WTC11 (cell line): ENCODE measurements at regions not wholly inside any gene's neighbourhood (a gene's known extent, or its start where the extent isn't known, plus 50 kb on each side); places are given as distances from the start of the nearest gene placed in this dataset.

ENCODE experiments used
- ATAC-seq: fragments of 200-7000 bp; cut with Tn5 transposase; 2 replicates; pipeline ENCODE4 v1.10.0; 2021; ENCODE audit warnings: mild to moderate bottlenecking, moderate library complexity
- CTCF ChIA-PET: fragments of 300-600 bp; sonication (Branson Sonifier 250); formaldehyde crosslinking; loops from one replicate; lab custom pipeline; 2021; ENCODE audit warnings: antibody characterized with exemption; lab: Charles Lee
- POLR2A ChIA-PET: fragments of 350-600 bp; sonication (Branson Sonifier 250); formaldehyde crosslinking; loops from one replicate; lab custom pipeline; 2021; ENCODE audit warnings: antibody characterized with exemption; lab: Charles Lee
- DNase-seq: peaks from one replicate; pipeline ENCODE4 v3.0.0; 2021; ENCODE audit warnings: low spot score
- H3K27ac Mint-ChIP-seq: 2 replicates; pipeline ENCODE4 v1.8.0; 2021; ENCODE audit warnings: mixed read lengths
- H3K27me3 Mint-ChIP-seq: 2 replicates; pipeline ENCODE4 v1.8.0; 2021; ENCODE audit warnings: low read depth, mild to moderate bottlenecking, moderate library complexity, mixed read lengths
- H3K36me3 Mint-ChIP-seq: 2 replicates; pipeline ENCODE4 v1.8.0; 2021; ENCODE audit warnings: mixed read lengths
- H3K4me1 Mint-ChIP-seq: 2 replicates; pipeline ENCODE4 v1.8.0; 2022; ENCODE audit warnings: mixed read lengths
- H3K4me3 Mint-ChIP-seq: 2 replicates; pipeline ENCODE4 v1.8.0; 2021; ENCODE audit warnings: mild to moderate bottlenecking, moderate library complexity, mixed read lengths
- H3K9me3 Mint-ChIP-seq: 2 replicates; pipeline ENCODE4 v1.8.0; 2021; ENCODE audit warnings: mixed read lengths
- ATF1 ChIP-seq: sonication (generic); formaldehyde crosslinking; IDR thresholded peaks from 2 replicates; pipeline ENCODE4 v1.8.1; 2023; ENCODE audit warnings: mild to moderate bottlenecking, moderate library complexity, missing genetic modification reagents
- GRHL2 ChIP-seq: fragments of 250-450 bp; sonication (Bioruptor Pico); IDR thresholded peaks from 2 replicates; pipeline ENCODE4 v1.8.0; 2022; ENCODE audit warnings: mild to moderate bottlenecking, moderate library complexity; ENCODE audit not compliant: insufficient replicate concordance, severe bottlenecking
- KAT7 ChIP-seq: sonication (generic); formaldehyde crosslinking; IDR thresholded peaks from 2 replicates; pipeline ENCODE4 v1.8.1; 2023; ENCODE audit warnings: missing genetic modification reagents, mild to moderate bottlenecking, borderline replicate concordance
- NFE2L1 ChIP-seq: sonication (generic); formaldehyde crosslinking; IDR thresholded peaks from 2 replicates; pipeline ENCODE4 v1.8.1; 2023; ENCODE audit warnings: missing genetic modification reagents
- PRRX2 ChIP-seq: fragments of 250-450 bp; sonication (Bioruptor Pico); IDR thresholded peaks from 2 replicates; pipeline ENCODE4 v1.8.0; 2021; ENCODE audit warnings: mild to moderate bottlenecking
- SMAD4 ChIP-seq: sonication (generic); formaldehyde crosslinking; IDR thresholded peaks from 2 replicates; pipeline ENCODE4 v1.8.0; 2022; ENCODE audit warnings: mild to moderate bottlenecking, missing genetic modification reagents
- TEAD1 ChIP-seq: sonication (generic); formaldehyde crosslinking; IDR thresholded peaks from 2 replicates; pipeline ENCODE4 v1.8.0; 2022; ENCODE audit warnings: mild to moderate bottlenecking, missing genetic modification reagents
- ZNF232 ChIP-seq: sonication (generic); formaldehyde crosslinking; IDR thresholded peaks from 2 replicates; pipeline ENCODE4 v1.8.0; 2022; ENCODE audit warnings: mild to moderate bottlenecking, missing genetic modification reagents
- ZNF317 ChIP-seq: sonication (generic); formaldehyde crosslinking; IDR thresholded peaks from 2 replicates; pipeline ENCODE4 v1.8.1; 2023; ENCODE audit warnings: low read depth, mild to moderate bottlenecking, moderate library complexity, missing genetic modification reagents, borderline replicate concordance
- ZNF396 ChIP-seq: fragments of 250-450 bp; sonication (Bioruptor Pico); IDR thresholded peaks from 2 replicates; pipeline ENCODE4 v1.8.0; 2021; ENCODE audit warnings: mild to moderate bottlenecking, moderate library complexity, borderline replicate concordance
- TF ChIP-seq, protein P1 (sequence below): sonication (generic); formaldehyde crosslinking; IDR thresholded peaks from 2 replicates; pipeline ENCODE4 v1.8.0; 2023; ENCODE audit warnings: mild to moderate bottlenecking, missing genetic modification reagents
- TF ChIP-seq, protein P2 (sequence below): fragments of 250-450 bp; sonication (Bioruptor Pico); IDR thresholded peaks from 2 replicates; pipeline ENCODE4 v1.8.0; 2021; ENCODE audit warnings: mild to moderate bottlenecking
- TF ChIP-seq, protein P3 (sequence below): sonication (generic); formaldehyde crosslinking; IDR thresholded peaks from 2 replicates; pipeline ENCODE4 v1.8.1; 2023; ENCODE audit warnings: mild to moderate bottlenecking, missing genetic modification reagents, moderate library complexity
- TF ChIP-seq, protein P4 (sequence below): fragments of 250-450 bp; sonication (Bioruptor Pico); IDR thresholded peaks from 2 replicates; pipeline ENCODE4 v1.9.0; 2021; ENCODE audit warnings: mild to moderate bottlenecking
- TF ChIP-seq, protein P5 (sequence below): sonication (generic); formaldehyde crosslinking; IDR thresholded peaks from 2 replicates; pipeline ENCODE4 v1.8.0; 2022; ENCODE audit warnings: mild to moderate bottlenecking, missing genetic modification reagents
- TF ChIP-seq, protein P6 (sequence below): sonication (generic); formaldehyde crosslinking; IDR thresholded peaks from 2 replicates; pipeline ENCODE4 v1.8.1; 2023; ENCODE audit warnings: mild to moderate bottlenecking, missing genetic modification reagents
- TF ChIP-seq, protein P7 (sequence below): fragments of 200-600 bp; IDR thresholded peaks from 2 replicates; pipeline ENCODE4 v1.8.0; 2022; ENCODE audit warnings: antibody characterized with exemption
- TF ChIP-seq, protein P8 (sequence below): fragments of 250-450 bp; sonication (Bioruptor Pico); conservative IDR thresholded peaks from 2 replicates; pipeline ENCODE4 v1.9.0; 2021; ENCODE audit warnings: mild to moderate bottlenecking

DNA sequence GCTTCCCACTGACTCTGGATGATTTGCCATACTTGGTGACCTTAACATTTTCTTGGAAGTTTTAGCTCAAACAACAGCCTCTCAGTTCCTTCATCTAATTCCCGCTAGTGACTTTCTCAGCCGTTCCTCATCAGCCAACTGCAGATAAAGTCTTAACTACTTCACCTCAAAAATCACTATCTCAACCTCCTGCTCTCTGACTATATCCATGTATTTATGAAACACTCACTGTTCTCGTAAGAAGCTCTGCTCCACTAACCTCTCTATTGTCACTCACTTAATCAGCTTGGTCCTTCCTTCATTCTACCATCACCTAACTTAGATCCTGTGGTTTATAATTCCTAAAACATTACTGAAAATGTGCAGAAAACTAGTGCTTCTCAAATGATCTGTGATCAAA, 1551.6 kb downstream of the MRPL39 start (continued):
- TF ChIP-seq, protein P1, sequence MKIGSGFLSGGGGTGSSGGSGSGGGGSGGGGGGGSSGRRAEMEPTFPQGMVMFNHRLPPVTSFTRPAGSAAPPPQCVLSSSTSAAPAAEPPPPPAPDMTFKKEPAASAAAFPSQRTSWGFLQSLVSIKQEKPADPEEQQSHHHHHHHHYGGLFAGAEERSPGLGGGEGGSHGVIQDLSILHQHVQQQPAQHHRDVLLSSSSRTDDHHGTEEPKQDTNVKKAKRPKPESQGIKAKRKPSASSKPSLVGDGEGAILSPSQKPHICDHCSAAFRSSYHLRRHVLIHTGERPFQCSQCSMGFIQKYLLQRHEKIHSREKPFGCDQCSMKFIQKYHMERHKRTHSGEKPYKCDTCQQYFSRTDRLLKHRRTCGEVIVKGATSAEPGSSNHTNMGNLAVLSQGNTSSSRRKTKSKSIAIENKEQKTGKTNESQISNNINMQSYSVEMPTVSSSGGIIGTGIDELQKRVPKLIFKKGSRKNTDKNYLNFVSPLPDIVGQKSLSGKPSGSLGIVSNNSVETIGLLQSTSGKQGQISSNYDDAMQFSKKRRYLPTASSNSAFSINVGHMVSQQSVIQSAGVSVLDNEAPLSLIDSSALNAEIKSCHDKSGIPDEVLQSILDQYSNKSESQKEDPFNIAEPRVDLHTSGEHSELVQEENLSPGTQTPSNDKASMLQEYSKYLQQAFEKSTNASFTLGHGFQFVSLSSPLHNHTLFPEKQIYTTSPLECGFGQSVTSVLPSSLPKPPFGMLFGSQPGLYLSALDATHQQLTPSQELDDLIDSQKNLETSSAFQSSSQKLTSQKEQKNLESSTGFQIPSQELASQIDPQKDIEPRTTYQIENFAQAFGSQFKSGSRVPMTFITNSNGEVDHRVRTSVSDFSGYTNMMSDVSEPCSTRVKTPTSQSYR (CRISPR knock-in tag), result no peak
- TF ChIP-seq PRRX2 (CRISPR knock-in tag) (no peak), SMAD4 (CRISPR knock-in tag) (no peak), ATF1 (no peak), ZNF232 (no peak), ZNF317 (CRISPR knock-in tag) (no peak)
- TF ChIP-seq, protein P2, sequence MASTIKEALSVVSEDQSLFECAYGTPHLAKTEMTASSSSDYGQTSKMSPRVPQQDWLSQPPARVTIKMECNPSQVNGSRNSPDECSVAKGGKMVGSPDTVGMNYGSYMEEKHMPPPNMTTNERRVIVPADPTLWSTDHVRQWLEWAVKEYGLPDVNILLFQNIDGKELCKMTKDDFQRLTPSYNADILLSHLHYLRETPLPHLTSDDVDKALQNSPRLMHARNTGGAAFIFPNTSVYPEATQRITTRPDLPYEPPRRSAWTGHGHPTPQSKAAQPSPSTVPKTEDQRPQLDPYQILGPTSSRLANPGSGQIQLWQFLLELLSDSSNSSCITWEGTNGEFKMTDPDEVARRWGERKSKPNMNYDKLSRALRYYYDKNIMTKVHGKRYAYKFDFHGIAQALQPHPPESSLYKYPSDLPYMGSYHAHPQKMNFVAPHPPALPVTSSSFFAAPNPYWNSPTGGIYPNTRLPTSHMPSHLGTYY (CRISPR knock-in tag), result no peak

DNA sequence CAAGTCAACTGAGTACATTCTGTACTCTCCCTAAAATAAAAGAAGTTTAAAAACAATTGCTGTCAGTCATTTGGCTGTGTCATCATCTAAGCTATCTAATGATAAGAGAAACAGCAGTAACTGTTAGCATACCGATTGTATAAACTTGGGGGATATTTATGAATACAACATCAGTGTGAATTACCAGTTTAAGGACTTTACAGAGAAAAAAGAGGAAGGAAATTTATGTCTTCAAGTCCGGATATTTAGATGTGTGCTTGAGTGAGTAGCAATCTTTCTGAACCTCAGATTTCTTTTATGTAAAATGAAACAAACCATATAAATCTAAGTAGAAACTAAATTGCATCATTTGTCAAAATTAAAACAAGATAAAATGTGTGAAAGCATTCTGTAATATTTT, 1557.0 kb downstream of the MRPL39 start:
- Mint-ChIP-seq H3K4me1 (peaks cover 3% of the 10 kb centered on the region), H3K27me3 (no peaks in the 10 kb centered on the region), H3K36me3 (peaks cover 11% of the 10 kb centered on the region), H3K4me3 (no peak overlapping the region), H3K9me3 (peaks cover 29% of the 10 kb centered on the region), H3K27ac (no peak overlapping the region)
- TF ChIP-seq GRHL2 (CRISPR knock-in tag), result no peak
- no peak for TF ChIP-seq TEAD1
- TF ChIP-seq, protein P3, sequence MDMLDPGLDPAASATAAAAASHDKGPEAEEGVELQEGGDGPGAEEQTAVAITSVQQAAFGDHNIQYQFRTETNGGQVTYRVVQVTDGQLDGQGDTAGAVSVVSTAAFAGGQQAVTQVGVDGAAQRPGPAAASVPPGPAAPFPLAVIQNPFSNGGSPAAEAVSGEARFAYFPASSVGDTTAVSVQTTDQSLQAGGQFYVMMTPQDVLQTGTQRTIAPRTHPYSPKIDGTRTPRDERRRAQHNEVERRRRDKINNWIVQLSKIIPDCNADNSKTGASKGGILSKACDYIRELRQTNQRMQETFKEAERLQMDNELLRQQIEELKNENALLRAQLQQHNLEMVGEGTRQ (CRISPR knock-in tag), result no peak
- no peak for TF ChIP-seq PRRX2 (CRISPR knock-in tag)
- no peak for TF ChIP-seq NFE2L1 (CRISPR knock-in tag)
- ATAC-seq (no peak), DNase-seq (no peak)
- ChIA-PET CTCF (no interaction called here), POLR2A (no interaction called here)

DNA sequence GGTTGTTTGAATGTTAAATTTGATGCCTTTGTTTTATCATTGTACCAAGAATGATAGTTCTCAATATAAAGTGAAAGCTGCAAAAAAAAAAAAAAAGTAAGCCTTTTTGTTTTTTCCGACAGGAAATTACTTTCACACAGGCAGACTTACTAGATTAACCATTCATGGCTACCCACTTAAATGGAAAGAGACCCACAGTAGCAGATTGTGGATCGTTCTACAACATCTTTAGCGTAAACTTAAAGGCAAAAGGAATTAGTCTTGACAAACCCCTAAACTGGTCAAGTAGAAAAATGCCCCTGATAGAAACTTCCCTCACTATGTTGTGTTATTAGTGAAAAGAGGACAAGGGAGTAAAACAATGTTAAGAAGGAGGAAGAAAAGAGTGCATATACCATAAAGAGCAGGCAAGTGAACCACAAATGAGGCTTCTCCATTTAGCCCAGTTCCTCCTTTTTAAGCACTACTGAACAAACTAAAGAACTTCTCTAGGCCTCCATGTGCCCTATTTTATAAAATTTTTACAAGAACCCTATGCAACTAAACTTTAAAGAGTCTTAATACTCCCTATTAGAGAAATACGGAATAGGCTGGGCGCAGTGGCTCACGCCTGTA, 1560.3 kb downstream of the MRPL39 start:
- POLR2A ChIA-PET, result no interaction called here
- Mint-ChIP-seq H3K9me3 (peaks cover 22% of the 10 kb centered on the region), H3K4me1 (peaks cover 3% of the 10 kb centered on the region), H3K36me3 (peaks cover 12% of the 10 kb centered on the region), H3K27me3 (no peaks in the 10 kb centered on the region), H3K4me3 (no peak overlapping the region), H3K27ac (no peak overlapping the region)
- no peak for DNase-seq
- no peak for ATAC-seq
- CTCF ChIA-PET, result interaction anchor here (0.7 kb wide), 1 partner anchor 1406 kb away, joined by 3 read pairs; no protein-coding TSS in a partner anchor
- TF ChIP-seq TEAD1 (no peak), ATF1 (no peak), KAT7 (CRISPR knock-in tag) (no peak), ZNF396 (CRISPR knock-in tag) (no peak)
- TF ChIP-seq, protein P4, sequence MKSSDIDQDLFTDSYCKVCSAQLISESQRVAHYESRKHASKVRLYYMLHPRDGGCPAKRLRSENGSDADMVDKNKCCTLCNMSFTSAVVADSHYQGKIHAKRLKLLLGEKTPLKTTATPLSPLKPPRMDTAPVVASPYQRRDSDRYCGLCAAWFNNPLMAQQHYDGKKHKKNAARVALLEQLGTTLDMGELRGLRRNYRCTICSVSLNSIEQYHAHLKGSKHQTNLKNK (CRISPR knock-in tag), result no peak
- TF ChIP-seq, protein P5, sequence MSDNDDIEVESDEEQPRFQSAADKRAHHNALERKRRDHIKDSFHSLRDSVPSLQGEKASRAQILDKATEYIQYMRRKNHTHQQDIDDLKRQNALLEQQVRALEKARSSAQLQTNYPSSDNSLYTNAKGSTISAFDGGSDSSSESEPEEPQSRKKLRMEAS, result no peak
- TF ChIP-seq, protein P6, sequence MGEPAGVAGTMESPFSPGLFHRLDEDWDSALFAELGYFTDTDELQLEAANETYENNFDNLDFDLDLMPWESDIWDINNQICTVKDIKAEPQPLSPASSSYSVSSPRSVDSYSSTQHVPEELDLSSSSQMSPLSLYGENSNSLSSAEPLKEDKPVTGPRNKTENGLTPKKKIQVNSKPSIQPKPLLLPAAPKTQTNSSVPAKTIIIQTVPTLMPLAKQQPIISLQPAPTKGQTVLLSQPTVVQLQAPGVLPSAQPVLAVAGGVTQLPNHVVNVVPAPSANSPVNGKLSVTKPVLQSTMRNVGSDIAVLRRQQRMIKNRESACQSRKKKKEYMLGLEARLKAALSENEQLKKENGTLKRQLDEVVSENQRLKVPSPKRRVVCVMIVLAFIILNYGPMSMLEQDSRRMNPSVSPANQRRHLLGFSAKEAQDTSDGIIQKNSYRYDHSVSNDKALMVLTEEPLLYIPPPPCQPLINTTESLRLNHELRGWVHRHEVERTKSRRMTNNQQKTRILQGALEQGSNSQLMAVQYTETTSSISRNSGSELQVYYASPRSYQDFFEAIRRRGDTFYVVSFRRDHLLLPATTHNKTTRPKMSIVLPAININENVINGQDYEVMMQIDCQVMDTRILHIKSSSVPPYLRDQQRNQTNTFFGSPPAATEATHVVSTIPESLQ (CRISPR knock-in tag), result no peak
- TF ChIP-seq, protein P7, sequence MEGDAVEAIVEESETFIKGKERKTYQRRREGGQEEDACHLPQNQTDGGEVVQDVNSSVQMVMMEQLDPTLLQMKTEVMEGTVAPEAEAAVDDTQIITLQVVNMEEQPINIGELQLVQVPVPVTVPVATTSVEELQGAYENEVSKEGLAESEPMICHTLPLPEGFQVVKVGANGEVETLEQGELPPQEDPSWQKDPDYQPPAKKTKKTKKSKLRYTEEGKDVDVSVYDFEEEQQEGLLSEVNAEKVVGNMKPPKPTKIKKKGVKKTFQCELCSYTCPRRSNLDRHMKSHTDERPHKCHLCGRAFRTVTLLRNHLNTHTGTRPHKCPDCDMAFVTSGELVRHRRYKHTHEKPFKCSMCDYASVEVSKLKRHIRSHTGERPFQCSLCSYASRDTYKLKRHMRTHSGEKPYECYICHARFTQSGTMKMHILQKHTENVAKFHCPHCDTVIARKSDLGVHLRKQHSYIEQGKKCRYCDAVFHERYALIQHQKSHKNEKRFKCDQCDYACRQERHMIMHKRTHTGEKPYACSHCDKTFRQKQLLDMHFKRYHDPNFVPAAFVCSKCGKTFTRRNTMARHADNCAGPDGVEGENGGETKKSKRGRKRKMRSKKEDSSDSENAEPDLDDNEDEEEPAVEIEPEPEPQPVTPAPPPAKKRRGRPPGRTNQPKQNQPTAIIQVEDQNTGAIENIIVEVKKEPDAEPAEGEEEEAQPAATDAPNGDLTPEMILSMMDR, result no peak
- TF ChIP-seq, protein P8, sequence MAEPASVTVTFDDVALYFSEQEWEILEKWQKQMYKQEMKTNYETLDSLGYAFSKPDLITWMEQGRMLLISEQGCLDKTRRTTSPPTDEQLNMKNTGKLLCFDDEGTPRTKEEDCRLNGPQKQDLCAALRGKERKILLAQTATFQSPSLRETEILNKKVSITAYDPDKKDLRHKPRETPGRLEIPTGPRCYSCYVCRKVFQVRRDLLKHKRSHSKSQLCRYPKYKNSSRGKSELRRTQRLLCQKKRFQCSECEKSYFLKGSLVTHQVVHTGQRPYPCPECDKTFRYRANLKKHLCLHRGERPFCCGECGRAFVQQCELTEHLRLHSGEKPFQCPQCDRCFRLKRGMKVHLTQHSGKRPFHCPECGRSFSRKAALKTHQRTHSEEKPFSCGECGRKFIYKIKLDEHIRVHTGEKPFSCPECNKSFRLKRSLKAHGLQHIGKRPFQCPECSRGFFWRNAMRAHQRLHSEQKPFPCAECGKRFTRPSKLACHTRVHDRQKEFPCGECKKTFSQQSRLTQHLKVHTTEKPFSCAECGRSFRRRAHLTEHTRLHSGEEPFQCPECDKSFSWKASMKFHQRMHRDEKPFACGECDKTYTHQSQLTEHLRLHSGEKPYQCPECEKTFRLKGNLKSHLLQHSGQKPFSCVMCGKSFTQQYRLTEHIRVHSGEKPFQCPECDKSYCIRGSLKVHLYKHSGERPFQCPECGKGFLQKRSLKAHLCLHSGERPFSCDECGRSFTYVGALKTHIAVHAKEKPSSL (CRISPR knock-in tag), result no peak
- TF ChIP-seq, protein P2 (CRISPR knock-in tag), result no peak
